ENCODE measurements at regions not wholly inside any gene's neighbourhood (a gene's known extent, or its start where the extent isn't known, plus 50 kb on each side); places are given as distances from the start of the nearest gene placed in this dataset.

DNA sequence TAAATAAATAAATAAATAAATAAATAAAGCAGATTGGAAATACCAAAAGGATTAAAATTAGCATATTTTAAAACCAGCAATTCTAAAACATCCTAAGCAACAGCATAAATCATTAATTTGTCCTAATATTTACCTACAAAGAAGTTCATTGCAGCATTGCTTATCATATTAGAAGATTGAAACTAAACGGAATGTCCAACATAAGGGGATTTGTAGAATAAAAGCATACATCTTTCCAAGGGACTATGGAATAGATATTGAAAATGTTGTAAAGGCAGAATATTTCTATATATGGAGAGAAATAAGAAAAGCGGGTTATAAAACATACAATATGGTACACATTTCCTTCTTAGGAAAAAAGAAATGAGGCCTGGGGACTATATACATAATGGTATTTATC, 71.1 kb upstream of the RFC3 start:
- ATAC-seq (ENCODE audit: insufficient read depth, low FRiP score) = no peak
- WGBS, 2 donors = 99% methylated on average over 2 of the region's 2 CpGs
- no peak for DNase-seq
- Histone ChIP-seq H3K4me3 (no peak overlapping the region), H3K9me3 (ENCODE audit: control insufficient read depth in 4 of 4, insufficient read depth in 3 of 4, low read length in 3 of 4) (peaks cover 0 to 5% (median 0%) of the 10 kb centered on the region in 4 donors), H3K9ac (ENCODE audit: insufficient read depth in 1 of 2, low read length in 2 of 2) (no peak overlapping the region), H3K4me1 (ENCODE audit: control insufficient read depth in 5 of 5, insufficient read depth in 5 of 5, low read length in 5 of 5) (peaks cover 0 to 7% (median 3%) of the 10 kb centered on the region in 5 donors), H3K27me3 (ENCODE audit: control insufficient read depth in 3 of 3, insufficient read depth in 3 of 3, low read length in 2 of 3) (no peaks in the 10 kb centered on the region), H3K36me3 (ENCODE audit: control insufficient read depth in 4 of 4, insufficient read depth in 4 of 4, low read length in 4 of 4) (no peaks in the 10 kb centered on the region), H3K27ac (ENCODE audit: low read depth in 1 of 2, low read length in 1 of 2) (no peak overlapping the region)
- TF ChIP-seq CTCF (IDR thresholded peaks at IDR 0.05; ENCODE audit: control extremely low read depth, extremely low read depth) = no peak

DNA sequence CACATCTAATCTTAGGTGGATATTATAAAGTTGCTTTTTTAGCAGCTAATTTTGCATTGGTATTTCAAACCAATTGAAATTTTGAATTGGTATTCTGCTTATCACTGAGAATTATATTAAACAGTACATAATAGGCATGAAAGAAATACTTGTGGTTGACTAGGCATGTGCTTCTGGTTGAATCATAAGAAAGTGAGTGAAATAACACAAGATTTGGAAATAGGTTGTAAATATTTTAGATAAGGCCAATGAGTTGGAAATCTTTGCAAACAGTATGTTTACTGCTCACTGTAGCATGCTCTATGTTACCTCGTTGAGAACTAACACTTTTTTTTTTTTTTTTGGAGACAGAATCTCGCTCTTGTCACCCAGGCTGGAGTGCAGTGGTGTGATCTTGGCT, 66.8 kb upstream of the RFC3 start:
- H3K4me3 ChIP-seq = no peak overlapping the region
- H3K9me3 ChIP-seq (ENCODE audit: control insufficient read depth in 4 of 4, insufficient read depth in 3 of 4, low read length in 3 of 4) = peaks cover 0 to 5% (median 0%) of the 10 kb centered on the region in 4 donors
- DNase-seq (no peak), ATAC-seq (ENCODE audit: insufficient read depth, low FRiP score) (no peak)
- TF ChIP-seq CTCF (IDR thresholded peaks at IDR 0.05; ENCODE audit: control extremely low read depth, extremely low read depth) = no peak
- no peak overlapping the region for H3K27ac ChIP-seq (ENCODE audit: low read depth in 1 of 2, low read length in 1 of 2)
- H3K36me3 ChIP-seq (ENCODE audit: control insufficient read depth in 4 of 4, insufficient read depth in 4 of 4, low read length in 4 of 4) = no peaks in the 10 kb centered on the region
- no peaks in the 10 kb centered on the region for H3K4me1 ChIP-seq (ENCODE audit: control insufficient read depth in 5 of 5, insufficient read depth in 5 of 5, low read length in 5 of 5)
- H3K9ac ChIP-seq (ENCODE audit: insufficient read depth in 1 of 2, low read length in 2 of 2) = no peak overlapping the region
- 30 to 43% methylated on average over 2 of the region's 2 CpGs for WGBS, 2 donors
- H3K27me3 ChIP-seq (ENCODE audit: control insufficient read depth in 3 of 3, insufficient read depth in 3 of 3, low read length in 2 of 3) = no peaks in the 10 kb centered on the region

GRCh38 chr13:33752094-33752493, 65.9 kb upstream of the RFC3 start:
- Histone ChIP-seq H3K9me3 (ENCODE audit: control insufficient read depth in 4 of 4, insufficient read depth in 3 of 4, low read length in 3 of 4) (peaks cover 0 to 5% (median 0%) of the 10 kb centered on the region in 4 donors), H3K36me3 (ENCODE audit: control insufficient read depth in 4 of 4, insufficient read depth in 4 of 4, low read length in 4 of 4) (no peaks in the 10 kb centered on the region), H3K27ac (ENCODE audit: low read depth in 1 of 2, low read length in 1 of 2) (no peak overlapping the region), H3K4me1 (ENCODE audit: control insufficient read depth in 5 of 5, insufficient read depth in 5 of 5, low read length in 5 of 5) (no peaks in the 10 kb centered on the region), H3K9ac (ENCODE audit: insufficient read depth in 1 of 2, low read length in 2 of 2) (no peak overlapping the region), H3K27me3 (ENCODE audit: control insufficient read depth in 3 of 3, insufficient read depth in 3 of 3, low read length in 2 of 3) (no peaks in the 10 kb centered on the region), H3K4me3 (no peak overlapping the region)
- no peak for TF ChIP-seq CTCF (IDR thresholded peaks at IDR 0.05; ENCODE audit: control extremely low read depth, extremely low read depth)
- ATAC-seq (ENCODE audit: insufficient read depth, low FRiP score) (no peak), DNase-seq (no peak)

DNA sequence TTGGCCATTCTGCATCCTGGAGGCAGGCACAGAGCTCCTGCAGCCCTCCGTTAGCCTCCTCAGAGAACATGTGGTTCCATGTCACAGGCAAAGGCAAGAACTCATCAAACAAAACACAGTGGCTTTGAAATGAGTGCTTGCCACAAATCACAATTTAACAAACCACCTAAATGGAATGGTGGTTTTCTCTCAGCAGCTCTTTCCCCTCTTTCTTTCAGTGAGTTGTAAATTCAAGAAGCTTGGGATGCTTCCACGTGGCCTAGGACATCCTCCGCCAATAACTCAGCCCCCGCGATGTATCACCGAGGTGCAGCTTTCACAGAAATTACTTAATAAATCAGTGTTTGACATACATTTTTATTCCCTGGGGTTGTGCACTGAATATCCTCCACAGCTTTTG, 65.4 kb upstream of the RFC3 start:
- no peak overlapping the region for H3K9ac ChIP-seq (ENCODE audit: insufficient read depth in 1 of 2, low read length in 2 of 2)
- peaks cover 0 to 5% (median 0%) of the 10 kb centered on the region in 4 donors for H3K9me3 ChIP-seq (ENCODE audit: control insufficient read depth in 4 of 4, insufficient read depth in 3 of 4, low read length in 3 of 4)

More for the DNA sequence above, 65.4 kb upstream of the RFC3 start:
- TF ChIP-seq CTCF (IDR thresholded peaks at IDR 0.05; ENCODE audit: control extremely low read depth, extremely low read depth) = no peak
- H3K27me3 ChIP-seq (ENCODE audit: control insufficient read depth in 3 of 3, insufficient read depth in 3 of 3, low read length in 2 of 3) = no peaks in the 10 kb centered on the region
- H3K36me3 ChIP-seq (ENCODE audit: control insufficient read depth in 4 of 4, insufficient read depth in 4 of 4, low read length in 4 of 4) = no peaks in the 10 kb centered on the region
- 91 to 94% methylated on average over 6 of the region's 6 CpGs for WGBS, 2 donors
- DNase-seq = no peak
- no peak overlapping the region for H3K27ac ChIP-seq (ENCODE audit: low read depth in 1 of 2, low read length in 1 of 2)
- no peak overlapping the region for H3K4me3 ChIP-seq
- H3K4me1 ChIP-seq (ENCODE audit: control insufficient read depth in 5 of 5, insufficient read depth in 5 of 5, low read length in 5 of 5) = no peaks in the 10 kb centered on the region
- no peak for ATAC-seq (ENCODE audit: insufficient read depth, low FRiP score)

Measured in lung (tissue), 11 donors.